Astrocyte (in vitro differentiated cells and primary cell): ENCODE measurements at regions not wholly inside any gene's neighbourhood (a gene's known extent, or its start where the extent isn't known, plus 50 kb on each side); places are given as distances from the start of the nearest gene placed in this dataset.
A peak's percentile ranks its signal among the peaks of the same experiment; 100 is the strongest.

ENCODE experiments used
- CTCF ChIP-seq: IDR thresholded peaks from 2 replicates; pipeline ENCODE4 v1.5.1; 2011; ENCODE audit warnings: low read depth, mild to moderate bottlenecking, inconsistent platforms, low read length, moderate library complexity; ENCODE audit not compliant: insufficient read depth
- EZH2 ChIP-seq: IDR thresholded peaks from 2 replicates; pipeline ENCODE4 v1.6.1; 2012; ENCODE audit warnings: mild to moderate bottlenecking, low read length, inconsistent platforms; ENCODE audit not compliant: insufficient read depth

- TF ChIP-seq CTCF: peak; percentile 63
- no peak for TF ChIP-seq EZH2
These were observed 85.5 kb downstream of the CT47B1 start for GRCh38 chrX:120790118-120790517.
